AG04450 (cell line): ENCODE measurements at regions not wholly inside any gene's neighbourhood (a gene's known extent, or its start where the extent isn't known, plus 50 kb on each side); places are given as distances from the start of the nearest gene placed in this dataset.

Experiments
- CTCF ChIA-PET: fragments of 300-600, 350-600 bp; formaldehyde crosslinking; extraction: SDS; loops from one replicate; lab custom pipeline; 2022; ENCODE audit warnings: antibody characterized with exemption, inconsistent platforms; lab: Charles Lee
- POLR2A ChIA-PET: fragments of 350-600 bp; formaldehyde crosslinking; extraction: SDS; loops from one replicate; lab custom pipeline; 2021; ENCODE audit warnings: antibody characterized with exemption, inconsistent platforms; lab: Yijun Ruan, JAX
- DNase-seq: peaks from one replicate; pipeline ENCODE4 v3.0.0-alpha.2; 2011; ENCODE audit warnings: low read depth, low spot score
- H3K27ac ChIP-seq: one replicate; pipeline ENCODE4 v1.5.1; 2012; ENCODE audit warnings: low read depth, low read length, control low read depth
- H3K27me3 ChIP-seq: one replicate; pipeline ENCODE4 v1.6.0; 2012; ENCODE audit warnings: low read length; ENCODE audit not compliant: control insufficient read depth, insufficient read depth
- H3K4me3 ChIP-seq: 2 replicates; pipeline ENCODE4 v1.5.1; 2011; ENCODE audit warnings: mild to moderate bottlenecking, low read depth, low read length, control low read depth
- H3K9me3 ChIP-seq: 2 replicates; pipeline ENCODE4 v1.5.1; 2012; ENCODE audit warnings: low read length; ENCODE audit not compliant: control insufficient read depth, insufficient read depth
- CTCF ChIP-seq: IDR thresholded peaks from 2 replicates; pipeline ENCODE4 v1.5.1; 2011; ENCODE audit warnings: low read depth, low read length, control low read depth, inconsistent platforms

DNA sequence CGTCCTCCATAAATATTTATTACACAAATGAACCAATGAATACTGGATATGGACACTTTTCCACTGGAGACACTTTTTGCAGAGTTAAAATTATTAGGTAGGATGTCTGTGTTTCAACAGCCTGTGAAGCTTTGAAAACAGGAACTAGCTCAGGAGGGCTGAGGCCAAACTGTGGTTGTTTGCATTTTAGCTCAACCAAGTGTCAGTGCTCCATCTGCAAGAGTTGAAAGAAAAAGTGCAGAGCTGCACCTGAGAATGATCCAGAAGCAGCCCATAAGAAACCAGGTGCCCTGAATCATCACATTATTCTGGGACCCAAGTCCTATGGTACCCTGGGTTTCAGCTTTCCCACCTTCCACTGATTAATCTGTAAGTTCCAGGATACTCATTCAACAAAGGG, 180.4 kb downstream of the TRIB2 start:
- DNase-seq: no peak
- TF ChIP-seq CTCF: no peak
- H3K27ac ChIP-seq: no peak overlapping the region
- H3K27me3 ChIP-seq: no peaks in the 10 kb centered on the region
- no peaks in the 10 kb centered on the region for H3K9me3 ChIP-seq
- H3K4me3 ChIP-seq: no peak overlapping the region
- ChIA-PET CTCF (interaction anchor here (0.8 to 1.1 kb wide), 2 partner anchors 31 to 33 kb away, joined by 3 to 4 read pairs; no protein-coding TSS in a partner anchor), POLR2A (no interaction called here)

DNA sequence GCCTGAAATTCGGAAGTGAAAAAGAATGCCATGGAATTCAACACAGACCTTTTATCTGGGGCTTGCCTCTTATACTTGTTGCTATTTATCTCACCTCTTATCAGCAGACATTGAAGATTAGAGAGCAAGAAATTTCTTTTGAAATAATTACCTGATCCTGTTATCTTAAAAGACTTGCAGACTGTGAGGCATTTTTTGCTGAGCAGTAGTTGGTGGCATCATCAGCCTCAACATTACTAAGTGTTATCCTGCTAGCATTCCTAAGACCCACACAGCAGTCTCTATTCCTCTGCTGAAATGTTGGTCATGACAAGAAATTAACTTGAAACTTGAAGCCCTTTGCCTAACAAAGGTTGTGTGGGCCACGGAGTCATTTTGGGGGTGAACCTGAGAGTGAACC, 186.5 kb downstream of the TRIB2 start:
- Histone ChIP-seq H3K4me3 (no peak overlapping the region), H3K27me3 (no peaks in the 10 kb centered on the region), H3K9me3 (no peaks in the 10 kb centered on the region), H3K27ac (no peak overlapping the region)
- CTCF ChIA-PET: interaction anchor here (1.3 kb wide), 1 partner anchor 28 kb away, joined by 4 read pairs; no protein-coding TSS in a partner anchor
- POLR2A ChIA-PET: no interaction called here
- TF ChIP-seq CTCF: no peak
- no peak for DNase-seq

DNA sequence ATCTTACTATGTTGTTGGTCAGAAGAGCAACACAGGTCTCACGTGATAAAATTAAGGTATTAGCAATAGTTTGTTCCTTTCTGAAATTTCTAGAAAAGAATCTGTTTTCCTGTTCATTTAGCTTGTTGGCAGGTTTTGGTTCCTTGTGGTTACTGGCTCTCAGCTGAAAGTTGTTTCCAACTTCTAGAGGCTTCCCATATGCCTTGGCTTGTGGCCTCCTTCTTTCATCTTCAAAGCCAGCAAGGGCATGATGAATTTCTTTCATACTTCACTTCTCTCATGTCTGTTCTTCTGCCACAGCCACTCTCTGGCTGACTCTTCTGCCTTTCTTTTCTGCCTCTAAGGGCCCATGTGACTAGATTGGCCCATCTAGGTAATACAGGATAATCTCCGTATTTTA, 193.7 kb downstream of the TRIB2 start:
- no peak overlapping the region for H3K4me3 ChIP-seq
- no peak for DNase-seq
- TF ChIP-seq CTCF: no peak
- ChIA-PET POLR2A (no interaction called here), CTCF (interaction anchor here (1.2 kb wide), 1 partner anchor 21 kb away, joined by 4 read pairs; no protein-coding TSS in a partner anchor)
- H3K9me3 ChIP-seq: peaks cover 3% of the 10 kb centered on the region; the same call in 1 of the 2 replicates
- no peak overlapping the region for H3K27ac ChIP-seq
- no peaks in the 10 kb centered on the region for H3K27me3 ChIP-seq

- Histone ChIP-seq H3K27me3 (no peaks in the 10 kb centered on the region), H3K4me3 (no peak overlapping the region), H3K9me3 (no peaks in the 10 kb centered on the region), H3K27ac (no peak overlapping the region)
- no peak for TF ChIP-seq CTCF
- CTCF ChIA-PET: no interaction called here
- no peak for DNase-seq
- POLR2A ChIA-PET: no interaction called here
Observed at GRCh38 chr2:12915787-12916186, 199.1 kb downstream of the TRIB2 start.

- no peak for DNase-seq
- Histone ChIP-seq H3K27ac (peak overlapping the region; percentile 72), H3K4me3 (no peak overlapping the region), H3K27me3 (no peaks in the 10 kb centered on the region), H3K9me3 (no peaks in the 10 kb centered on the region)
- POLR2A ChIA-PET: no interaction called here
- CTCF ChIA-PET: interaction anchor here (1.2 to 1.9 kb wide), 3 partner anchors 11 to 89 kb away, joined by 4 to 13 read pairs (median 6); no protein-coding TSS in a partner anchor
- TF ChIP-seq CTCF: no peak
Observed at GRCh38 chr2:12918138-12918834, 201.6 kb downstream of the TRIB2 start.
